Kidney (tissue), 13 donors: ENCODE measurements at regions not wholly inside any gene's neighbourhood (a gene's known extent, or its start where the extent isn't known, plus 50 kb on each side); places are given as distances from the start of the nearest gene placed in this dataset.

Experiments used
- DNase-seq, 5 donors: peaks; one replicate each; pipeline ENCODE4 v3.0.0-alpha.2; 2013 to 2020
- FAIRE-seq: peaks from 2 replicates; lab custom pipeline; 2012; peaks lifted over from hg19 to GRCh38; lab: Jason Lieb, UNC
- H3K27ac ChIP-seq, 2 donors: one replicate each; pipeline ENCODE4 v1.7.0; 2013; ENCODE audit warnings: low read depth in 2 of 2, low read length in 2 of 2, inconsistent platforms in 1 of 2
- H3K27me3 ChIP-seq: one replicate; pipeline ENCODE4 v1.7.1; 2013; ENCODE audit warnings: low read length, inconsistent platforms; ENCODE audit not compliant: control insufficient read depth, insufficient read depth
- H3K36me3 ChIP-seq, 3 donors: one replicate each; pipeline versions ENCODE4 v1.7.0 to v1.7.1; 2013; ENCODE audit warnings: low read length in 3 of 3, control low read depth in 1 of 3, inconsistent platforms in 1 of 3; ENCODE audit not compliant: insufficient read depth in 3 of 3, control insufficient read depth in 2 of 3
- H3K4me1 ChIP-seq, 3 donors: one replicate each; pipeline versions ENCODE4 v1.7.0 to v1.7.1; 2013; ENCODE audit warnings: low read length in 3 of 3, inconsistent platforms in 1 of 3, low read depth in 1 of 3; ENCODE audit not compliant: control insufficient read depth in 2 of 3, insufficient read depth in 2 of 3
- H3K4me3 ChIP-seq, 3 donors: one replicate each; pipeline versions ENCODE4 v1.7.0 to v1.8.1; 2013; ENCODE audit warnings: low read length in 3 of 3, control low read depth in 1 of 3, inconsistent platforms in 1 of 3
- H3K9ac ChIP-seq, 3 donors: one replicate each; pipeline versions ENCODE4 v1.7.0 to v1.7.1; 2013; ENCODE audit warnings: low read length in 3 of 3, control low read depth in 1 of 3, inconsistent platforms in 1 of 3
- H3K9me3 ChIP-seq, 3 donors: one replicate each; pipeline versions ENCODE4 v1.7.0 to v1.7.1; 2013; ENCODE audit warnings: low read length in 3 of 3, control low read depth in 1 of 3, inconsistent platforms in 1 of 3; ENCODE audit not compliant: control insufficient read depth in 2 of 3, insufficient read depth in 1 of 3
- intact Hi-C: fragments of 100-400 bp; cut with DNase I; formaldehyde crosslinking; loops from one replicate; pipeline ENCODE4 v1.11.1; 2022
- TF ChIP-seq, protein P1 (sequence below): IDR thresholded peaks from 3 replicates; pipeline ENCODE4 v1.5.1; 2012; ENCODE audit warnings: mild to moderate bottlenecking, moderate library complexity, borderline replicate concordance; ENCODE audit not compliant: insufficient read depth; ENCODE audit errors: extremely low read depth
- donor health status: control.
- donor health status: control.
- donor health status: control.
- donor health status: control.
- donor health status: control.
- donor health status: DM: yes; HTN: yes; CAD: no.
- donor health status: Normal renal cell carcinoma (clear cell type).

DNA sequence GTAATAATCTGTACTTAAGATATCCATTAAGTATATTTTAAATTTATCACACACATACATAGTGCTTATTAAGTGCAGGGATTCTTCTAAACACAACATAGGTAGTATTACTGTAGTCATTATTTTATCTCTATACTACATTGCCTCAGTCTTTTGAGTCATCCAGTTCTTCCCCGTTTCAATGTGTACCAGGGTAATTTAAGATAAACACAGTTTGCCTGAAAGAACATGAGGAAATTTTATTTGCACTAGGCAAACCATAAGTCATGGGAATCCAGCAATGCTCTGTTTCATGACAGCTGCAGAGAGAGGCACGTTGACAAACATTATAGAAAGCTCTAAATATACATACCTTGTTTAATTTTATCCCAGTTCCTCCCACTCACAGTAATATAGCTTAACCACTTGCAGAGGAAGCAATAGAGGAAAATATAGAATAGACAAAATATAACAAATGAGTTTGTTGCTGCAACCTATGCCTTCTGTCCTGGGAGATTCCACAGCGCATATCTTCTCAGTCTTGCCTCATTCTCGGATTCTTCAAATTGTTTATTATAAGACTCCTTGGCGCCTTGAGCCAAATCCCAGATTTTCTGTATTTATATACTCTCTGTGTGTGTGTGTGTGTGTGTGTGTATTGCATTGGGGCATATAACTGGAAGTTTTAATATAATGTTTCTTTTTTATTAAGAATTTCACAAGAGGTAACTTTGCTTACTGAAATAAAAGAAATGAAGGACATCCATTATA, 258.6 kb downstream of the FAM133A start:
- Histone ChIP-seq H3K4me1 (no peaks in the 10 kb centered on the region), H3K27me3 (no peaks in the 10 kb centered on the region), H3K4me3 (no peak overlapping the region), H3K9ac (no peak overlapping the region), H3K27ac (no peak overlapping the region), H3K9me3 (no peaks in the 10 kb centered on the region), H3K36me3 (no peaks in the 10 kb centered on the region)
- TF ChIP-seq, protein P1, sequence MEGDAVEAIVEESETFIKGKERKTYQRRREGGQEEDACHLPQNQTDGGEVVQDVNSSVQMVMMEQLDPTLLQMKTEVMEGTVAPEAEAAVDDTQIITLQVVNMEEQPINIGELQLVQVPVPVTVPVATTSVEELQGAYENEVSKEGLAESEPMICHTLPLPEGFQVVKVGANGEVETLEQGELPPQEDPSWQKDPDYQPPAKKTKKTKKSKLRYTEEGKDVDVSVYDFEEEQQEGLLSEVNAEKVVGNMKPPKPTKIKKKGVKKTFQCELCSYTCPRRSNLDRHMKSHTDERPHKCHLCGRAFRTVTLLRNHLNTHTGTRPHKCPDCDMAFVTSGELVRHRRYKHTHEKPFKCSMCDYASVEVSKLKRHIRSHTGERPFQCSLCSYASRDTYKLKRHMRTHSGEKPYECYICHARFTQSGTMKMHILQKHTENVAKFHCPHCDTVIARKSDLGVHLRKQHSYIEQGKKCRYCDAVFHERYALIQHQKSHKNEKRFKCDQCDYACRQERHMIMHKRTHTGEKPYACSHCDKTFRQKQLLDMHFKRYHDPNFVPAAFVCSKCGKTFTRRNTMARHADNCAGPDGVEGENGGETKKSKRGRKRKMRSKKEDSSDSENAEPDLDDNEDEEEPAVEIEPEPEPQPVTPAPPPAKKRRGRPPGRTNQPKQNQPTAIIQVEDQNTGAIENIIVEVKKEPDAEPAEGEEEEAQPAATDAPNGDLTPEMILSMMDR = no peak
- intact Hi-C loops = no loop called here
- no peak for DNase-seq
- FAIRE-seq = no peak

DNA sequence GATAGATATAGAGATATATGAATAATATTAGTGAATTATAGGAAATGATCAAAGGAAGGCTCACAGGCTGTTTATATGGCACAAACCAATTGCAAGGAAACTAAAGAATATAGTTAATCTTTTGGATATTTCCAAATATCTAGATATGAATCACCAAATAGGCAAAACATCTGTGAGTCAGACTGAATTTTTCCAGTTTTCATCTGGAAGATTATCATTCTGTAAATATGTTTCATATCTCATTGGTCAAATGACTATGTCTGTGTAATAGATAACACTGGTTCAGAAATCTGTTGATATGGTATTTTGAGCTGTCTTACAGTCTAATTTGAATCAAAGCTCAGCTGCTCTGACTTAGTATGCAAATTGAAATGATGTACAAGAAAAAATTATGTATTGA, 303.6 kb downstream of the FAM133A start:
- Histone ChIP-seq H3K27ac (no peak overlapping the region), H3K27me3 (no peaks in the 10 kb centered on the region), H3K9ac (no peak overlapping the region), H3K4me1 (no peaks in the 10 kb centered on the region), H3K4me3 (no peak overlapping the region), H3K36me3 (no peaks in the 10 kb centered on the region), H3K9me3 (no peaks in the 10 kb centered on the region)
- intact Hi-C loops = no loop called here
- no peak for FAIRE-seq
- no peak for DNase-seq
- TF ChIP-seq, protein P1 = no peak

DNA sequence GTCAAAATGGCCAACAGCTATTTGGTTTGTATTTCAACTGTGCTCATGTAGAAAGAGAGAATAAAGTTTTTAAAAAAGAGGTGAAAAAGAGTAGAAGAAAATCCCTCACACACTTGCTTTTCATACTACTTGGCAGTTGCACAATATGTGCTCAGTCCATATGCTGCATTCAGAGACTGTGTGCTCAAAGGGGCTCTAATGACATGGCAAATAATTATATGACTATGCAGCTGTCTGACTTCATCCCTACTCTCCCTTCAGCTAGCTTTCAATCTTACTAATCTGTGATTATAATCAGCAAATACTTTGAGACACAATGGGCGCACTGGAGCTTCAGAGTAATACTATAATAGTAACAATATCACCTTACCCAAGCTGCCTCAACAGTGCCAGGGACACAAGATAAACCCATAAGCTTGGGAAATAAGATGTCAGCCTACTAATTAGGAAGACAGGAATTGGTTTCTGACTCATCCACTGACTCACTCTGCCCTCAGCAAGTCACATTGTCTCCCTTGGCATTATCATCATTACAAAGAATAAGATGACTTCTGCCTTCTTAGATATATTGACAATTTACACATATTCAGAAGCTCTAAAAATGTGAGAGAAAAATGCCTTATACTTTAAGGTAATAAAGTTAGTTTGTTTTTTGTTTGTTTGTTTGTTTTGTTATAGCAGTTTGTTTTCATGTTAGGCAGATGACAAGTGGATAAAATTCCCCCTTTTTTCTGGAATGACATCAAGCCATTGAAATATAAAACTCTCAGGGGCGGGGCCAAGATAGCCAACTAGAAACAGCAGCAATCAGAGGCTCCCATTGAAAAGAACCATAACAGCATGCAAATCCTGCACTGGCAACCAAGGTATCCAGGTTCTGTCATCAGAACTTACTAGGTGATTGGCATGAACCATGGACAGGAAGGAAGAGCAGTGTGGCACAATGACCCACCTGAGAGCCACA, 311.6 kb downstream of the FAM133A start:
- intact Hi-C loops = no loop called here
- no peak for DNase-seq

More for the DNA sequence above, 311.6 kb downstream of the FAM133A start:
- FAIRE-seq = no peak
- Histone ChIP-seq H3K9me3 (no peaks in the 10 kb centered on the region), H3K27me3 (no peaks in the 10 kb centered on the region), H3K4me3 (no peak overlapping the region), H3K36me3 (no peaks in the 10 kb centered on the region), H3K27ac (no peak overlapping the region), H3K9ac (no peak overlapping the region), H3K4me1 (no peaks in the 10 kb centered on the region)
- TF ChIP-seq, protein P1 = no peak
